Activated CD4-positive, alpha-beta T cell treated with anti-CD3 and anti-CD28 coated beads, Interleukin-2, amount 10 ng/mL, durations not matched to agents 24 days and 14 days (primary cell): ENCODE measurements at regions not wholly inside any gene's neighbourhood (a gene's known extent, or its start where the extent isn't known, plus 50 kb on each side); places are given as distances from the start of the nearest gene placed in this dataset.

Source experiments
- DNase-seq: peaks from one replicate; pipeline ENCODE4 v3.0.0; 2022
- H3K27ac Mint-ChIP-seq: one replicate; pipeline ENCODE4 v1.8.0; 2022; ENCODE audit warnings: mild to moderate bottlenecking, mixed read lengths
- H3K27me3 Mint-ChIP-seq: one replicate; pipeline ENCODE4 v1.8.0; 2022; ENCODE audit warnings: mixed read lengths
- H3K36me3 Mint-ChIP-seq: one replicate; pipeline ENCODE4 v1.8.0; 2022; ENCODE audit warnings: low read depth, mild to moderate bottlenecking, mixed read lengths
- H3K4me1 Mint-ChIP-seq: one replicate; pipeline ENCODE4 v1.8.0; 2021; ENCODE audit warnings: mixed read lengths
- H3K4me3 Mint-ChIP-seq: one replicate; pipeline ENCODE4 v1.8.0; 2022; ENCODE audit warnings: mild to moderate bottlenecking, moderate library complexity, mixed read lengths
- H3K9me3 Mint-ChIP-seq: one replicate; pipeline ENCODE4 v1.8.0; 2021; ENCODE audit warnings: mixed read lengths
- intact Hi-C: fragments of 100-400 bp; cut with micrococcal nuclease; formaldehyde crosslinking; loops from one replicate; pipeline ENCODE4 v1.15.1; 2023

DNA sequence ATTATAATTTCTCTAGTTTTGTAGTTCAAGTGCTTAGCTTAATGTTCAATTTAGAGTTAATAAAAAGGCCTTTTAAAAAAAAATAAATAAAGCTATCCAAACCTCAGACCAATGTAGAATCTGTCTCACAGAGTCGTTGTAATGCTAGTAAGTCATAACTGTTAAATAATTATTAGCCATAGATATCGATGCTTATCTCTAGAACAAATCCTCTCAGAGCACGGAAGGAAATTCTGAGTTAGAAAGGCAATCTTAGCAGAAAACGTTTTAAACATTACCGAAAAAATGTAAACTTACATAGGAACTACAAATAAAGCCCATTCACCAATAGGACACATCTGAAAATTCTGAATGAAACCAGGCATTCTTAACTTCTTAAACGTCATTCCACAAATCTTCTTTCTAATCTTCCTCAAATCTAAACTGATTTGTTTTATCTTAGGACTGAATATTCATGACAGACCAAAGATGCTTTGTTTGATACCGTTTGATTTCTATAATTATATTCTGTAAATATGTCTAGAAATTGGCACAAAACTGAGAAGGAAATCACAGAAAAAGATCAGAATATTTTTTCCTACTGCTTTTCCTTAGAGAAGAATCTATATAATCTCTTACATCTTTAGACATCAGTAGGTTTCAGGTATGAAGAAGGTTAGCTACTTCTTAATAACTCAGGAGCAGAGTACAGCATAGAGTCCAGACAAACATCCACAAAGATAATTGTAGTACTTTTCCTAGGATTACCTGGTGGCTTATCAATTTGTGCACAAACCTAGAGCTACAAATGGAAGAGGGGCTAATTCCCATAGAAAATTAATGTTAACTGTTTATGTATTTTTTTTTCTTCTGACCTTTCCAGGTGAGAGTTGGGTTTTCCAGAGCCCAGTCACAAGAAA, 140.7 kb downstream of the BTC start:
- Mint-ChIP-seq H3K27me3 (no peaks in the 10 kb centered on the region), H3K27ac (no peak overlapping the region), H3K4me1 (no peaks in the 10 kb centered on the region), H3K36me3 (no peaks in the 10 kb centered on the region), H3K4me3 (no peak overlapping the region), H3K9me3 (no peaks in the 10 kb centered on the region)
- no peak for DNase-seq
- intact Hi-C loops: no loop called here

- Mint-ChIP-seq H3K4me1 (no peaks in the 10 kb centered on the region), H3K9me3 (no peaks in the 10 kb centered on the region), H3K4me3 (no peak overlapping the region), H3K27me3 (no peaks in the 10 kb centered on the region), H3K36me3 (no peaks in the 10 kb centered on the region), H3K27ac (no peak overlapping the region)
- intact Hi-C loops: no loop called here
- DNase-seq: no peak
Measured at GRCh38 chr4:74654230-74654681, 140.1 kb downstream of the BTC start.

DNA sequence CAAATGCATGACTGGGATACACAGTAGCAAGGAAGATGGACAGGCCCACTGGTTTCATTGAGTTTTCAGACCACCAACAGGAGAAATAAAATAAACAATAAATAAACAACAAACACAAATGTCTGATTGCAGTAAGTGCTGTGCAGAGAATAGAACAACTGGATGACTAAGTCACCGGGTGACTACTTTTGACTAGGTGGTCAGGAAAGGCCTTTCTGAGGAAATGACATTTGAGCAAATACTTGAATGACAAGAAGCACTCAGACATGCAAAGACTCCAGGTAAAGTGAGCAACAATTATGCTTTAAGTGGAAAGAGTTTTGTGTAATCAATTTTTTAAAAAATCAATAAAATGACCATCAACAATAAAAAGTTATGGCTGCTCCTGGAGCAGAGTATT, 137.7 kb downstream of the BTC start:
- no peak for DNase-seq
- no peak overlapping the region for H3K27ac Mint-ChIP-seq
- no peaks in the 10 kb centered on the region for H3K36me3 Mint-ChIP-seq
- H3K9me3 Mint-ChIP-seq: no peaks in the 10 kb centered on the region
- H3K4me3 Mint-ChIP-seq: no peak overlapping the region
- intact Hi-C loops: no loop called here
- H3K4me1 Mint-ChIP-seq: no peaks in the 10 kb centered on the region
- H3K27me3 Mint-ChIP-seq: no peaks in the 10 kb centered on the region

DNA sequence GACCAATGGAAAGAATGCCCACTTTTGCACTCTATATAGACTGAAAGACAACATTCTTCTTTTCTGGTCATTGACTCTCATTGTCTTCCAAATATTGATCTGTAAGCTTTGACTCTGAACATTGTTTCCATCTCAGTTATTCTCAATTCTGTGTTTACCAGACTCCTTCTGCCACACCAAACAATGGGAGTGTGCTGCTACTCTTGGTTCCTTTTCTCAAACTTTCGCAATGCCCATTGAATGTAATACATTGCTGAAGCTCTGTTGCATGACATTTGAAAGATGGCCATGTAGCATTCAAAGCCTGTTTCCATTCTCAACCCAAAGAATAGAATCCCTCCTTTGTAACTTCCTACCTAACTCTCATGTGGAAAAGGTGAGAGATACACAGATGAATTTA, 136.2 kb downstream of the BTC start:
- intact Hi-C loops: no loop called here
- H3K27ac Mint-ChIP-seq: no peak overlapping the region
- DNase-seq: no peak
- H3K4me3 Mint-ChIP-seq: no peak overlapping the region
- H3K36me3 Mint-ChIP-seq: no peaks in the 10 kb centered on the region
- no peaks in the 10 kb centered on the region for H3K4me1 Mint-ChIP-seq
- H3K9me3 Mint-ChIP-seq: no peaks in the 10 kb centered on the region
- no peaks in the 10 kb centered on the region for H3K27me3 Mint-ChIP-seq

- Mint-ChIP-seq H3K36me3 (no peaks in the 10 kb centered on the region), H3K27ac (no peak overlapping the region), H3K4me3 (no peak overlapping the region), H3K27me3 (no peaks in the 10 kb centered on the region), H3K4me1 (no peaks in the 10 kb centered on the region), H3K9me3 (no peaks in the 10 kb centered on the region)
- no peak for DNase-seq
- intact Hi-C loops: no loop called here
Measured at GRCh38 chr4:74659576-74660411, 134.5 kb downstream of the BTC start.

GRCh38 chr4:74660866-74661265, 133.5 kb downstream of the BTC start:
- Mint-ChIP-seq H3K27ac (no peak overlapping the region), H3K9me3 (no peaks in the 10 kb centered on the region), H3K4me3 (no peak overlapping the region), H3K4me1 (no peaks in the 10 kb centered on the region), H3K27me3 (no peaks in the 10 kb centered on the region), H3K36me3 (no peaks in the 10 kb centered on the region)
- intact Hi-C loops: no loop called here
- DNase-seq: no peak

DNA sequence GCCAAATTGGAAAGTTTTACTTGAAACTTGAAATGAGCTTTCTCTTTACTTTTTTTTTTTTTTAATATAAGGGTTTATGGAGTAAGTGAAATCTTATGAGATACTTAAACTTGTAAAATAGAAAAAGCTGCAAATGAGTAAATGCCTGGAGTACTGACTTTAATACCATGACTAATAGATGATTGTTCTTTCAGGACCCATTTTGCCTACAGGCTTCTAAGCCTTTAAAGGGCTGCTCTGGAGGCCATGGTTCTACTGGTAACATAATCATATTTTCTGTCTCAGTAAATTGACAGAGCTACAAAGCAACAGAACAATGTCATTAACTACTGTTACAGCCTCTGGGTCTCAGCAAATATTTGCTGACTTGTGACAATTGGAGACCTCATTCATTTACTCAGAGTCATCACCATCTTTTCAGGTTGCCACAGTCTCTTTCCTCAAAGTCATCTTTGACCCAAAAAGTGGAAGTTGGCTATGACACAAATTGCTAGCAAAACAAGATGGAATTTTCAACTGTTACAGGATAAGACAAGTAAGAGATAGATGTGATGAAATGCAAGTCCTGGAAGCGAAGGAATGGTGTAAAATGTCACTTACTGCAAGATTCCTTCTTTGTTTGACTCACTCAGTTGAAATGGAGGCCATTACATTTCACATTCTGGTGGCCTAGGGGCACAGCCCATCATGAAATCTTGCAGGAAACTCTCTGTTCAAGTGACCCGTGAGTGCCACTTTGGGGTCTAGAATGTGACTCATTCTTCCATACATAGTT, 132.7 kb downstream of the BTC start:
- Mint-ChIP-seq H3K27ac (no peak overlapping the region), H3K27me3 (no peaks in the 10 kb centered on the region), H3K4me1 (no peaks in the 10 kb centered on the region), H3K36me3 (no peaks in the 10 kb centered on the region), H3K9me3 (no peaks in the 10 kb centered on the region), H3K4me3 (no peak overlapping the region)
- DNase-seq: no peak
- intact Hi-C loops: no loop called here

DNA sequence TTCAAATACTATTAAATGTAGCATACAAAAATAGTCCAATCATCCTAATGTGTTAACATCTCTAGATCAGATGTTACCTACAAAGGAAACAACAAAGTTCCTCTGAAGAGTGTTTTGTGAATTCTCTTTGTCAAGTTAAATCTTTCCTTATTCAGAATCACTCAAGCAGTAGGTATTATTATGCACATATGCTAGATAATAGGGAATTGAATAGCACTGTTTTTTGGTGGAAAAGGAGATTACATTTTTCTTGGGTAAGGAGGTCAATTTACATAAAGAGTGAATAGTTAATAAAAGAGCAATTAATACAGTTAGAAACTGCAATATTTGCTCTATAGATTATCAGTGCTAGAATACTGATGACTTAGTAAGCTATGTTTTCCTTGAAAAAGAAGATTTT, 130.7 kb downstream of the BTC start:
- Mint-ChIP-seq H3K27ac (no peak overlapping the region), H3K4me3 (no peak overlapping the region), H3K9me3 (no peaks in the 10 kb centered on the region), H3K27me3 (peaks cover 3% of the 10 kb centered on the region), H3K4me1 (no peaks in the 10 kb centered on the region), H3K36me3 (no peaks in the 10 kb centered on the region)
- intact Hi-C loops: no loop called here
- DNase-seq: no peak

DNA sequence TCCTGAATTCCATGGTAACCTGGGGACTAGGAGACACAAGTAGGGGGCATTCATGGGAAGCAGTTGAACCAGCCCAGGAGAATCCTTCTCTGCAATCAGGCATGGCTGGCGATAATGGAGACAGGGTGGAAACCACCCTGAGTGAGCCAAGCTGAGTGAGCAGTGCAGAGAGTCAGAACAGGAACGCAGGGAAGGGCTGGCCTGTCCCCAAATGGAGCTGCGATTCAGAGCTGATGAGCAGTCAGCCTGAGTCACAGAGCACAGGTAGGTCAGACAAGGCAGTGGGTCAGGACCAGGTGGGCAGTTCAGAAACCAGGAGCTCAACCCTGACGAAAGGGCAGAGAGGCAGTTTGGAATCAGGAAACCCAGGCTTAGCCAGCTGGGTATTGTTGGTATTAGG, 129.0 kb downstream of the BTC start:
- no peak for DNase-seq
- Mint-ChIP-seq H3K4me1 (no peaks in the 10 kb centered on the region), H3K9me3 (no peaks in the 10 kb centered on the region), H3K4me3 (no peak overlapping the region), H3K27ac (no peak overlapping the region), H3K27me3 (peaks cover 3% of the 10 kb centered on the region), H3K36me3 (no peaks in the 10 kb centered on the region)
- intact Hi-C loops: no loop called here

DNA sequence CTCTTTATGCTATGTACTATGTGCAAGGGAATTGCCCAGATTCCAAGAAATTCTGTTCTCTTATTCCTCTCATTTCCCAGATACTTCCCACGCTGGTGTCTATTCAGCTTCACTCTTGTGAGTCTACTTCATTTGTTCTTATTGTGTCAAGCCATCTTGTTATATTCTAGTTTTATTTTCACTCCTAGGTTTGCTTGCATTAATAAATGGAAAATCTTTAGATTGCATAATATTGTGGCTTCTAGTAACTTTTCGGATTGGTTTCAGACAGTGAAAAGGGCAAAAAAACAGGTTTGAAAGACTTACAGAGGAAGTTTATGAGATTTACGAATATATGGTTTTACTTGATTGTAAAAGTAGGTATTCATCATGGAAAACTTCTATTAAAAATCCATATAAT, 128.4 kb downstream of the BTC start:
- no peak overlapping the region for H3K27ac Mint-ChIP-seq
- DNase-seq: no peak
- H3K36me3 Mint-ChIP-seq: no peaks in the 10 kb centered on the region
- intact Hi-C loops: no loop called here
- H3K9me3 Mint-ChIP-seq: no peaks in the 10 kb centered on the region
- H3K4me3 Mint-ChIP-seq: no peak overlapping the region
- H3K4me1 Mint-ChIP-seq: no peaks in the 10 kb centered on the region
- peaks cover 7% of the 10 kb centered on the region for H3K27me3 Mint-ChIP-seq

GRCh38 chr4:74667438-74667837, 126.9 kb downstream of the BTC start:
- H3K27ac Mint-ChIP-seq: no peak overlapping the region
- no peaks in the 10 kb centered on the region for H3K9me3 Mint-ChIP-seq
- no peak overlapping the region for H3K4me3 Mint-ChIP-seq
- H3K4me1 Mint-ChIP-seq: no peaks in the 10 kb centered on the region
- H3K36me3 Mint-ChIP-seq: no peaks in the 10 kb centered on the region
- H3K27me3 Mint-ChIP-seq: peaks cover 11% of the 10 kb centered on the region
- intact Hi-C loops: no loop called here
- no peak for DNase-seq

- no peaks in the 10 kb centered on the region for H3K4me1 Mint-ChIP-seq
- intact Hi-C loops: no loop called here
- no peak overlapping the region for H3K27ac Mint-ChIP-seq
- peaks cover 12% of the 10 kb centered on the region for H3K27me3 Mint-ChIP-seq
- H3K4me3 Mint-ChIP-seq: no peak overlapping the region
- H3K9me3 Mint-ChIP-seq: no peaks in the 10 kb centered on the region
- H3K36me3 Mint-ChIP-seq: no peaks in the 10 kb centered on the region
- DNase-seq: no peak
Measured at GRCh38 chr4:74667944-74668343, 126.4 kb downstream of the BTC start.

GRCh38 chr4:74669702-74670101, 124.6 kb downstream of the BTC start:
- intact Hi-C loops: loop anchor here (5.0 to 10.0 kb wide), 2 partner anchors 442 to 485 kb away; no protein-coding TSS in a partner anchor
- Mint-ChIP-seq H3K4me3 (no peak overlapping the region), H3K27me3 (peaks cover 19% of the 10 kb centered on the region), H3K9me3 (no peaks in the 10 kb centered on the region), H3K36me3 (no peaks in the 10 kb centered on the region), H3K4me1 (no peaks in the 10 kb centered on the region), H3K27ac (no peak overlapping the region)
- DNase-seq: no peak

- Mint-ChIP-seq H3K27ac (no peak overlapping the region), H3K4me1 (no peaks in the 10 kb centered on the region), H3K36me3 (no peaks in the 10 kb centered on the region), H3K9me3 (no peaks in the 10 kb centered on the region), H3K4me3 (no peak overlapping the region), H3K27me3 (peaks cover 19% of the 10 kb centered on the region)
- intact Hi-C loops: loop anchor here (5.0 to 10.0 kb wide), 2 partner anchors 443 to 486 kb away; no protein-coding TSS in a partner anchor
- DNase-seq: no peak
Measured at GRCh38 chr4:74670583-74670982, 123.7 kb downstream of the BTC start.
